ENCODE measurements at regions not wholly inside any gene's neighbourhood (a gene's known extent, or its start where the extent isn't known, plus 50 kb on each side); places are given as distances from the start of the nearest gene placed in this dataset.

- Histone ChIP-seq H3K36me3 (no peaks in the 10 kb centered on the region), H3K4me3 (no peak overlapping the region), H3K27ac (no peak overlapping the region), H3K4me1 (no peaks in the 10 kb centered on the region), H3K27me3 (no peaks in the 10 kb centered on the region), H3K9me3 (no peaks in the 10 kb centered on the region)
- ATAC-seq (no peak), DNase-seq (no peak)
- WGBS (ENCODE audit: insufficient coverage, low coverage, low lambda C conversion rate, missing lambda C conversion rate), result 15% methylated on average over 2 of the region's 2 CpGs
- TF ChIP-seq CTCF (IDR thresholded peaks at IDR 0.05), result no peak
- no peak for TF ChIP-seq POLR2A (IDR thresholded peaks at IDR 0.05)
- intact Hi-C loops (cut with DNase I), result no loop called here
Observed at GRCh38 chr4:60744767-60745166, 455.4 kb upstream of the ADGRL3 start.

GRCh38 chr4:60745800-60746571 lies 454.1 kb upstream of the ADGRL3 start:
- H3K4me3 ChIP-seq, result no peak overlapping the region
- no peak overlapping the region for H3K27ac ChIP-seq
- H3K4me1 ChIP-seq, result no peaks in the 10 kb centered on the region
- no peak for ATAC-seq
- TF ChIP-seq CTCF (IDR thresholded peaks at IDR 0.05), result no peak
- TF ChIP-seq POLR2A (IDR thresholded peaks at IDR 0.05), result no peak
- DNase-seq, result no peak
- H3K9me3 ChIP-seq, result no peaks in the 10 kb centered on the region
- intact Hi-C loops (cut with DNase I), result no loop called here
- H3K27me3 ChIP-seq, result no peaks in the 10 kb centered on the region
- 23% methylated on average over 3 of the region's 3 CpGs for WGBS (ENCODE audit: insufficient coverage, low coverage, low lambda C conversion rate, missing lambda C conversion rate)
- H3K36me3 ChIP-seq, result no peaks in the 10 kb centered on the region

- Histone ChIP-seq H3K9me3 (no peaks in the 10 kb centered on the region), H3K36me3 (no peaks in the 10 kb centered on the region), H3K4me1 (no peaks in the 10 kb centered on the region), H3K27me3 (no peaks in the 10 kb centered on the region), H3K27ac (no peak overlapping the region), H3K4me3 (no peak overlapping the region)
- 69% methylated on average over 4 of the region's 4 CpGs for WGBS (ENCODE audit: insufficient coverage, low coverage, low lambda C conversion rate, missing lambda C conversion rate)
- TF ChIP-seq CTCF (IDR thresholded peaks at IDR 0.05) (no peak), POLR2A (IDR thresholded peaks at IDR 0.05) (no peak)
- intact Hi-C loops (cut with DNase I), result no loop called here
- DNase-seq (no peak), ATAC-seq (no peak)
Observed at GRCh38 chr4:60750962-60751361, 449.2 kb upstream of the ADGRL3 start.

GRCh38 chr4:60757986-60758680 lies 442.0 kb upstream of the ADGRL3 start:
- no peaks in the 10 kb centered on the region for H3K36me3 ChIP-seq
- ATAC-seq, result no peak
- no peaks in the 10 kb centered on the region for H3K27me3 ChIP-seq
- DNase-seq, result no peak
- TF ChIP-seq CTCF (IDR thresholded peaks at IDR 0.05) (no peak), POLR2A (IDR thresholded peaks at IDR 0.05) (no peak)
- no peaks in the 10 kb centered on the region for H3K4me1 ChIP-seq
- intact Hi-C loops (cut with DNase I), result no loop called here
- H3K27ac ChIP-seq, result no peak overlapping the region
- 19% methylated on average over 1 of the region's 1 CpG for WGBS (ENCODE audit: insufficient coverage, low coverage, low lambda C conversion rate, missing lambda C conversion rate)
- H3K4me3 ChIP-seq, result no peak overlapping the region
- H3K9me3 ChIP-seq, result no peaks in the 10 kb centered on the region

Measured in right lobe of liver (tissue), 6 donors.